ENCODE measurements at regions not wholly inside any gene's neighbourhood (a gene's known extent, or its start where the extent isn't known, plus 50 kb on each side); places are given as distances from the start of the nearest gene placed in this dataset.

DNA sequence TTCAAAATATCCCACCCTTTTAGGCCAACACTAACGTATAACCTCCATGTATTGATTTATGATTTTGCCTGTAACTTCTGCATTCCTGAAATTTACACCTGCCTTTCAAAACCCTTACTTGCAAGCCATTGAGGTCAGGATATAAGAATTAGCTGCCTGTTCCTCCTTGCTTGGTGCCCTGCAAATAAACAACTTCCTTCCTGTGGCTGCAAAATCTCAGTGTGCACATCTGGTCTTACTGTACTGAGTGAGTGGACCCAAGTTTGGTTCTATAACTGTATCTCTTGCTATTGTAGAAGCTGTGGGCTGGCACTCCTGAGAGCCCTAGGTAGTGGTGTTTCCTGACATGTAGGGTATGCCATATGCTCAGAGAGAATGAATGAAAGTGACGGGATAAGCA is 191.1 kb upstream of the RASGRP1 start:
- no peak overlapping the region for H3K27ac Mint-ChIP-seq
- WGBS (ENCODE audit: insufficient coverage): 20% methylated on average over 1 of the region's 2 CpGs

DNA sequence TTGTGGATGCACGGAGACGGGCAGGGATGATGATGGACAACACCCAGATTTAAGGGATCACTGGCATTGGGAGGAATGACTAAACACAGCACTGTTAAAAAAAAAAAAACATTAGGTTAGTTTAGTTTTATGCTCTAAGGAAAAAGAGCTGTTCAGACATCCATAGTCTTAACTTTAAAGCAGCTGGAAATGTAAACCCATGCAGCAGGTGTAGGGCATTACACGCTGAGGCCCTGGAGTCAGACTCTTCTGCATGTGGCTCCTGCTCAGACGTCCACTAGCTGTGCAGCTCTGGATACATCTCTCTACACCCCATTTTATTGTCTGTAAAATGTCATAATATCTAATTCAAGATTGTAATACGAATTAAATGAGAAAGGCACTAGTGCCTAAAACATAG is 191.8 kb upstream of the RASGRP1 start:
- H2AFZ ChIP-seq (ENCODE audit: insufficient read depth, low read depth, low read length, poor library complexity, severe bottlenecking): no peak overlapping the region
- H3K27me3 Mint-ChIP-seq (ENCODE audit: low read depth in 3 of 3): peaks cover 3 to 23% (median 6%) of the 10 kb centered on the region in 3 donors
- DNase-seq: no peak
- H3K9me3 Mint-ChIP-seq: peaks cover 0 to 5% (median 0%) of the 10 kb centered on the region in 7 donors
- no peaks in the 10 kb centered on the region for H3K4me1 ChIP-seq (ENCODE audit: control insufficient read depth in 1 of 2, insufficient read depth in 2 of 2, low read length in 2 of 2)
- H3K27ac ChIP-seq (ENCODE audit: low read depth in 1 of 2, low read length in 2 of 2): no peak overlapping the region
- H4K20me1 ChIP-seq (ENCODE audit: insufficient read depth, low read length): no peaks in the 10 kb centered on the region
- TF ChIP-seq, protein P1, sequence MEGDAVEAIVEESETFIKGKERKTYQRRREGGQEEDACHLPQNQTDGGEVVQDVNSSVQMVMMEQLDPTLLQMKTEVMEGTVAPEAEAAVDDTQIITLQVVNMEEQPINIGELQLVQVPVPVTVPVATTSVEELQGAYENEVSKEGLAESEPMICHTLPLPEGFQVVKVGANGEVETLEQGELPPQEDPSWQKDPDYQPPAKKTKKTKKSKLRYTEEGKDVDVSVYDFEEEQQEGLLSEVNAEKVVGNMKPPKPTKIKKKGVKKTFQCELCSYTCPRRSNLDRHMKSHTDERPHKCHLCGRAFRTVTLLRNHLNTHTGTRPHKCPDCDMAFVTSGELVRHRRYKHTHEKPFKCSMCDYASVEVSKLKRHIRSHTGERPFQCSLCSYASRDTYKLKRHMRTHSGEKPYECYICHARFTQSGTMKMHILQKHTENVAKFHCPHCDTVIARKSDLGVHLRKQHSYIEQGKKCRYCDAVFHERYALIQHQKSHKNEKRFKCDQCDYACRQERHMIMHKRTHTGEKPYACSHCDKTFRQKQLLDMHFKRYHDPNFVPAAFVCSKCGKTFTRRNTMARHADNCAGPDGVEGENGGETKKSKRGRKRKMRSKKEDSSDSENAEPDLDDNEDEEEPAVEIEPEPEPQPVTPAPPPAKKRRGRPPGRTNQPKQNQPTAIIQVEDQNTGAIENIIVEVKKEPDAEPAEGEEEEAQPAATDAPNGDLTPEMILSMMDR (IDR thresholded peaks at IDR 0.05): no peak
- H3K79me2 ChIP-seq (ENCODE audit: insufficient read depth, low read length): no peaks in the 10 kb centered on the region
- no peaks in the 10 kb centered on the region for H3K36me3 ChIP-seq (replicated peaks in 1 of 2; ENCODE audit: control insufficient read depth in 1 of 2, insufficient read depth in 2 of 2, low read length in 2 of 2)
- no peak overlapping the region for H3K4me2 ChIP-seq (replicated peaks; ENCODE audit: extremely low read depth, low read length, poor library complexity, severe bottlenecking)
- intact Hi-C loops (cut with micrococcal nuclease): no loop called here
- no peaks in the 10 kb centered on the region for H3K4me1 Mint-ChIP-seq
- H3K9ac ChIP-seq (ENCODE audit: insufficient read depth, low read length, poor library complexity, severe bottlenecking): no peak overlapping the region
- H3K9me3 ChIP-seq (replicated peaks in 1 of 2; ENCODE audit: control insufficient read depth in 1 of 2, insufficient read depth in 1 of 2, low read length in 2 of 2): no peaks in the 10 kb centered on the region
- no peaks in the 10 kb centered on the region for H3K27me3 ChIP-seq (ENCODE audit: control insufficient read depth in 2 of 2, insufficient read depth in 2 of 2, low read length in 2 of 2)
- H3K4me3 Mint-ChIP-seq: no peak overlapping the region
- H3K27ac Mint-ChIP-seq: no peak overlapping the region
- H3K36me3 Mint-ChIP-seq: no peaks in the 10 kb centered on the region
- H3K4me3 ChIP-seq (replicated peaks in 1 of 3; ENCODE audit: low read depth in 2 of 3, low read length in 3 of 3): no peak overlapping the region
- WGBS (ENCODE audit: insufficient coverage): 89% methylated on average over 2 of the region's 5 CpGs

More for the DNA sequence above, 191.1 kb upstream of the RASGRP1 start:
- intact Hi-C loops (cut with micrococcal nuclease): no loop called here
- H3K27me3 ChIP-seq (ENCODE audit: control insufficient read depth in 2 of 2, insufficient read depth in 2 of 2, low read length in 2 of 2): no peaks in the 10 kb centered on the region
- no peaks in the 10 kb centered on the region for H3K4me1 ChIP-seq (ENCODE audit: control insufficient read depth in 1 of 2, insufficient read depth in 2 of 2, low read length in 2 of 2)
- H3K36me3 ChIP-seq (replicated peaks in 1 of 2; ENCODE audit: control insufficient read depth in 1 of 2, insufficient read depth in 2 of 2, low read length in 2 of 2): no peaks in the 10 kb centered on the region
- H3K4me3 ChIP-seq (replicated peaks in 1 of 3; ENCODE audit: low read depth in 2 of 3, low read length in 3 of 3): no peak overlapping the region
- no peak overlapping the region for H3K9ac ChIP-seq (ENCODE audit: insufficient read depth, low read length, poor library complexity, severe bottlenecking)
- H3K4me2 ChIP-seq (replicated peaks; ENCODE audit: extremely low read depth, low read length, poor library complexity, severe bottlenecking): no peak overlapping the region
- no peaks in the 10 kb centered on the region for H3K36me3 Mint-ChIP-seq
- H3K4me3 Mint-ChIP-seq: no peak overlapping the region
- H3K9me3 ChIP-seq (replicated peaks in 1 of 2; ENCODE audit: control insufficient read depth in 1 of 2, insufficient read depth in 1 of 2, low read length in 2 of 2): no peaks in the 10 kb centered on the region
- DNase-seq: no peak
- TF ChIP-seq, protein P1 (IDR thresholded peaks at IDR 0.05): no peak
- H4K20me1 ChIP-seq (ENCODE audit: insufficient read depth, low read length): no peaks in the 10 kb centered on the region
- peaks cover 3 to 23% (median 6%) of the 10 kb centered on the region in 3 donors for H3K27me3 Mint-ChIP-seq (ENCODE audit: low read depth in 3 of 3)
- no peaks in the 10 kb centered on the region for H3K4me1 Mint-ChIP-seq
- H2AFZ ChIP-seq (ENCODE audit: insufficient read depth, low read depth, low read length, poor library complexity, severe bottlenecking): no peak overlapping the region
- H3K27ac ChIP-seq (ENCODE audit: low read depth in 1 of 2, low read length in 2 of 2): no peak overlapping the region
- peaks cover 0 to 5% (median 0%) of the 10 kb centered on the region in 7 donors for H3K9me3 Mint-ChIP-seq
- no peaks in the 10 kb centered on the region for H3K79me2 ChIP-seq (ENCODE audit: insufficient read depth, low read length)
